Glomerular endothelial cell (primary cell): ENCODE measurements at regions not wholly inside any gene's neighbourhood (a gene's known extent, or its start where the extent isn't known, plus 50 kb on each side); places are given as distances from the start of the nearest gene placed in this dataset.
"Not testable (repeated sequence)": the region's sequence is repeated elsewhere in the genome, so short reads cannot be mapped to it uniquely, and the experiment has no call there.

Source experiments
- DNase-seq: peaks from one replicate; pipeline ENCODE4 v3.0.0-alpha.2; 2011; ENCODE audit warnings: low read depth, low spot score; ENCODE audit errors: extremely low read depth

- no peak for DNase-seq
These were observed 106.3 kb upstream of the FOXA2 start for GRCh38 chr20:22690616-22691179.

- DNase-seq = no peak
These were observed 107.2 kb upstream of the FOXA2 start for GRCh38 chr20:22691369-22692118.

- no peak for DNase-seq
These were observed 107.7 kb upstream of the FOXA2 start for GRCh38 chr20:22692119-22692475.

GRCh38 chr20:22692620-22693019, 108.2 kb upstream of the FOXA2 start:
- not testable (repeated sequence) for DNase-seq

- no peak for DNase-seq
These were observed 112.4 kb upstream of the FOXA2 start for GRCh38 chr20:22696759-22697158.

GRCh38 chr20:22698259-22698842, 114.0 kb upstream of the FOXA2 start:
- no peak for DNase-seq

- no peak for DNase-seq
These were observed 115.0 kb upstream of the FOXA2 start for GRCh38 chr20:22699396-22699795.

- DNase-seq = no peak
These were observed 116.0 kb upstream of the FOXA2 start for GRCh38 chr20:22700367-22700766.

GRCh38 chr20:22701679-22702308, 117.4 kb upstream of the FOXA2 start:
- DNase-seq = no peak

GRCh38 chr20:22703843-22704242, 119.5 kb upstream of the FOXA2 start:
- no peak for DNase-seq

- no peak for DNase-seq
These were observed 127.8 kb upstream of the FOXA2 start for GRCh38 chr20:22711971-22712755.

GRCh38 chr20:22716821-22717351, 132.5 kb upstream of the FOXA2 start:
- no peak for DNase-seq

- DNase-seq = peak; percentile 52
These were observed 133.1 kb upstream of the FOXA2 start for GRCh38 chr20:22717466-22717865.

- no peak for DNase-seq
These were observed 134.8 kb upstream of the FOXA2 start for GRCh38 chr20:22719167-22719591.

GRCh38 chr20:22720206-22720605, 135.8 kb upstream of the FOXA2 start:
- no peak for DNase-seq

GRCh38 chr20:22722811-22723210, 138.4 kb upstream of the FOXA2 start:
- no peak for DNase-seq

GRCh38 chr20:22723659-22724058, 139.3 kb upstream of the FOXA2 start:
- DNase-seq = no peak

- no peak for DNase-seq
These were observed 143.9 kb upstream of the FOXA2 start for GRCh38 chr20:22728146-22728745.

GRCh38 chr20:22729180-22729579, 144.8 kb upstream of the FOXA2 start:
- DNase-seq = no peak

GRCh38 chr20:22729616-22730236, 145.4 kb upstream of the FOXA2 start:
- DNase-seq = no peak
